AG04449 (cell line): ENCODE measurements at regions not wholly inside any gene's neighbourhood (a gene's known extent, or its start where the extent isn't known, plus 50 kb on each side); places are given as distances from the start of the nearest gene placed in this dataset.

Source experiments
- CTCF ChIA-PET: fragments of 350-600 bp; formaldehyde crosslinking; extraction: SDS; loops from one replicate; lab custom pipeline; 2021; ENCODE audit warnings: antibody characterized with exemption; lab: Yijun Ruan, JAX
- POLR2A ChIA-PET: fragments of 400-600, 350-600 bp; formaldehyde crosslinking; extraction: SDS; loops from one replicate; lab custom pipeline; 2020; ENCODE audit warnings: antibody characterized with exemption, inconsistent platforms; lab: Yijun Ruan, JAX
- DNase-seq: peaks from one replicate; pipeline ENCODE4 v3.0.0-alpha.2; 2010; ENCODE audit warnings: low read depth, low spot score
- H3K4me3 ChIP-seq: 2 replicates; pipeline ENCODE4 v1.5.1; 2011; ENCODE audit warnings: low read depth, mild to moderate bottlenecking, control low read depth, low read length
- TF ChIP-seq, protein P1 (sequence below): IDR thresholded peaks from one replicate; pipeline ENCODE4 v1.5.1; 2011; ENCODE audit warnings: mild to moderate bottlenecking, moderate library complexity, low read length, control low read depth, inconsistent platforms; ENCODE audit not compliant: insufficient read depth; ENCODE audit errors: missing control alignments

DNA sequence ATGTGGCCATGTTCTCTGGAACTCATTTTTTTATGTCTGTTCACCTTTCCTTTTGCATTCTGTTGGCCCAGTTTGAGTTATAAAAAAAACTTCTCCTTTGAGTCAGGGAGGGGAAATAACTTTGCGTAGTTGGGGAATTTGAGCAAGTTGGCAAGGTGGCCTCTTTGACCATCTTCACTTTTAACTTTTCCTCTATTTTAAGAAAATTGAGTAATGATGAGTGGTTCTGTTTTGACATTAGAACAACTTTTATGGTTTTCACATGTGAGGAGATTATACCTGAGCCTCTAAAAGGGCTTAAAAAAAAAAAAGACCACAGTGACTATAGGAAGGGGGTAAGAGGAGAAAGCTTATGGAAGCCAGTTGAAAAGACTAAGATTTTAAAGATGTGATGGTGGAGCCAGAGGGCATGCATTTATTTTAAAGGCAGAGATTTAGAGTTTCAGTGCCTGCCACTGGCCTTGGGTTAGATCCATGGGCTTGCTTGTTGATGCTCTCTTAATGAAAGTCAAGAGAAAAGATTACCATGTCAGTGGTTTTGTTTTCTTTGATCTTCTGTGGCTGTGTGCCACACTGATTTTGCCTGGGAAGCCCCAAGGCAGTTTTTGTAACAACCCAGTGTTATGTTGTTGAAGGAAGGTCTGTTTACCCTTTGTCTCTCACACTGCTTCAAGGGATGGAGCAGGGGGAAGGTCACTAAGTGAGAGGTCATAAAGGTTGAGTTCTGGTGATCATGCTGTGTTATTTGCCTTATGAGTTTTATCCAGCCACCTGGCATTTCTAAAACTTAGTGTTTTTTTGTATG, 219.7 kb upstream of the CD180 start:
- no peak for DNase-seq
- TF ChIP-seq, protein P1, sequence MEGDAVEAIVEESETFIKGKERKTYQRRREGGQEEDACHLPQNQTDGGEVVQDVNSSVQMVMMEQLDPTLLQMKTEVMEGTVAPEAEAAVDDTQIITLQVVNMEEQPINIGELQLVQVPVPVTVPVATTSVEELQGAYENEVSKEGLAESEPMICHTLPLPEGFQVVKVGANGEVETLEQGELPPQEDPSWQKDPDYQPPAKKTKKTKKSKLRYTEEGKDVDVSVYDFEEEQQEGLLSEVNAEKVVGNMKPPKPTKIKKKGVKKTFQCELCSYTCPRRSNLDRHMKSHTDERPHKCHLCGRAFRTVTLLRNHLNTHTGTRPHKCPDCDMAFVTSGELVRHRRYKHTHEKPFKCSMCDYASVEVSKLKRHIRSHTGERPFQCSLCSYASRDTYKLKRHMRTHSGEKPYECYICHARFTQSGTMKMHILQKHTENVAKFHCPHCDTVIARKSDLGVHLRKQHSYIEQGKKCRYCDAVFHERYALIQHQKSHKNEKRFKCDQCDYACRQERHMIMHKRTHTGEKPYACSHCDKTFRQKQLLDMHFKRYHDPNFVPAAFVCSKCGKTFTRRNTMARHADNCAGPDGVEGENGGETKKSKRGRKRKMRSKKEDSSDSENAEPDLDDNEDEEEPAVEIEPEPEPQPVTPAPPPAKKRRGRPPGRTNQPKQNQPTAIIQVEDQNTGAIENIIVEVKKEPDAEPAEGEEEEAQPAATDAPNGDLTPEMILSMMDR, result no peak
- ChIA-PET CTCF (no interaction called here), POLR2A (interaction anchor here (0.8 kb wide), 1 partner anchor 12 kb away, joined by 3 read pairs; no protein-coding TSS in a partner anchor)
- no peak overlapping the region for H3K4me3 ChIP-seq

DNA sequence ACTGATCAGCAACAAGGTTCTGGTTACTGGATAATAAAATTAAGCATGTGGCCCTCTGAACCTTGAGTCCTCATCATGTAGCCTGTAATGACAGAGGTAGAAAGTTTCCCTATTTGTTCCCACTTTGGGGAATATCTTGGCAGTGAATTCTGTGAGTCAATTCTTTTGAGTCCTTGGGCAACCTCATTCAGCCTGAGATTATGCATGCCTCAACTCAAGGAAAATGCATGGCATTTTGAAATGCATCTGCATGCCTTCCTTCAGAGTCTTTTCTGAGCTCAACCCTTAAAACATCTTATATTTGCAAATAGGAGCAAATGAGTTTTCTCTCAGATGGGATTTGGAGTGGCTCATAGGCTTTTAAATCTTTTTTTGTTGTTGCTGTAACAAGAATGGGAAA, 218.1 kb upstream of the CD180 start:
- peak; percentile 26 for DNase-seq
- POLR2A ChIA-PET, result no interaction called here
- CTCF ChIA-PET, result no interaction called here
- no peak overlapping the region for H3K4me3 ChIP-seq
- TF ChIP-seq, protein P1, result no peak

DNA sequence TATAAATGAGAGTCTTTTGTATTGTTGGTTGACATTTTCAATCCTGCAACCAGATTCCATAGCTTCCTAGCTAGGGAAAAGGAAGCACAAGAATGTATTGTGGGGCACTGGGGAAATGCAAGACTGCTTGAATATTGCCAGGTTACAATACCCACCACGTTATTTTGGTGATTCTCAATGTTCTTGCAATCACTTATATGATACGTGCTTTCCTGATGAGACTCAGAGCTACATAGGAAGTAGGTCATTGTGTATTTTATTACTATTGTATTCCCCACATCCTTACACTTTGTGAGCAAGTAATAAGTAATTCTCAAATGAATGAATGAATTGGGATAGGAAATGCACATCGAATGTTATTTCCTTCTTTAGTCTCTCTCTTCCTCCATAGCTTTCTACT, 217.1 kb upstream of the CD180 start:
- ChIA-PET CTCF (no interaction called here), POLR2A (no interaction called here)
- TF ChIP-seq, protein P1, result no peak
- DNase-seq, result no peak
- no peak overlapping the region for H3K4me3 ChIP-seq

DNA sequence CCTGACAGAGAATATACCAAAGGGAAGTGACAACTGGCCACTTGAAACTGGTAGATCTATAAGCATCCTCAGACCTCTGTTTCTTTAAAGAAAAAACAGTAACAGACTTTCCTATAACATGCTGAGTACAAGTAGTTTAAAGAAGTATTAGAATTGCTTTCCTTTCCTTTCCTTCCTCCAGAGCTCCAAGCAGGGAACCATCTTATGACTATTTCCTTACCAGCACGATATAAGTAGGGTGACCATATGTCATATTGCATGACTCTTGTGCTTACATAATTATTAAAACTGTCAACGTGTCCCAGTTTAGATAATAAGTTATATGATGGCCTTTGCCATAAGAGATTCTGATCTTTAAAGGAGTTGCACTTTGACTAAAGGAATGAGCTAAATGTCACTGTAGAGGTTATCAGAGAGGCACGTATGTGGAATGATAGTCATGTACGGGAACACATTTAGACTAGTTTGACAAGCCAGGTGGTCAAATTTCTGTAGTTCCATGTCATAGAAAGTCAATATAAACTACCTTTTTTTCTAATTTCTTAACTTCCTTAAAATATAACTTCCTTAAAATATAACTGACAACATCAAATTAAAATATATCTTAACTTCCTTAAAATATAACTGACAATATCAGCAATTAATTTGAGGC, 212.7 kb upstream of the CD180 start:
- ChIA-PET CTCF (no interaction called here), POLR2A (no interaction called here)
- H3K4me3 ChIP-seq, result no peak overlapping the region
- TF ChIP-seq, protein P1, result no peak
- no peak for DNase-seq

DNA sequence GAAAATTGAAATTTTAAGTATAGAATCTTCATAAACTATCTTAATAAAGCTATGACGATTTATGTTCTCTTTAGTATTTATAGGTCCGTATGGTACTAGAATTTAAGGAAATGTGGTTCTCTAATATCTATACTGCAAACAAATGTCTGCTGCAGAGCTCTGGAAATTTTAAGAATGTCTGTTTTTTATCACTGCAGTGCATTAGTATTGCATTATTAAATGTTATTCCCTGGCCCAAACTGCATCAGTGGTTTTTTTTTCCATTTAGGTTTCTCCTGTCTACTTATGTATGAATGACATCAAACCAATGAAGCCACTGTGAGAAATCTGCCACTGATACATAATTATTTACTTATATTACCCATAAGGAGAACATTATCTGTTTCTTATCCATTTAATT, 211.4 kb upstream of the CD180 start:
- ChIA-PET CTCF (no interaction called here), POLR2A (no interaction called here)
- TF ChIP-seq, protein P1, result no peak
- DNase-seq, result no peak
- H3K4me3 ChIP-seq, result no peak overlapping the region

DNA sequence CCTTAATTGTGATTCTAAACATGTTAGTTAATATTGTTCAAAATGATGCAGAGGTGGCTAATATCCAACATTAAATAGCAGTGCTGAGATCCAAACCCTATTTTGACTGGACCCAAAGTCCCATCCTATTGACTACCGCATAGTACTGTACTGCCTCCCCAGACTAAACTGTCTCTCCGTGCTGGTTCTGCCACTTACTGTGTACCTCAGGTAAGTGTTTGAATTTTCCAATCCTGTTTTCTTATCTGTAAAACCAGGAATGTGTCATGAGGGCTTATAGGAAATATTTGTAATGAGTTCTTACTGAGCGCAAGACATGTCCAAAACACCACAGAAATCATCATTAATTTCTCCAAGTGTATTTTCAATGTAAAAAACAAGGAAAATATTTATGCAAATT, 209.2 kb upstream of the CD180 start:
- ChIA-PET CTCF (interaction anchor here (0.7 kb wide), 1 partner anchor 1264 kb away, joined by 4 read pairs; no protein-coding TSS in a partner anchor), POLR2A (no interaction called here)
- H3K4me3 ChIP-seq, result no peak overlapping the region
- DNase-seq, result no peak
- TF ChIP-seq, protein P1, result no peak
